GM13977 (cell line): ENCODE measurements at regions not wholly inside any gene's neighbourhood (a gene's known extent, or its start where the extent isn't known, plus 50 kb on each side); places are given as distances from the start of the nearest gene placed in this dataset.
"Not testable (repeated sequence)": the region's sequence is repeated elsewhere in the genome, so short reads cannot be mapped to it uniquely, and the experiment has no call there.

Experiments used
- DNase-seq: peaks from one replicate; pipeline ENCODE4 v3.0.0; 2012; ENCODE audit warnings: low spot score
- CTCF ChIP-seq: IDR thresholded peaks from 2 replicates; pipeline ENCODE4 v1.5.1; 2012; ENCODE audit warnings: mild to moderate bottlenecking, control low read depth; ENCODE audit not compliant: insufficient read depth; ENCODE audit errors: extremely low read depth, missing control alignments
- in situ Hi-C: fragments of 300-500 bp; cut with MboI; formaldehyde crosslinking; loops from one replicate; pipeline ENCODE4 v1.12.0; 2022; ENCODE audit warnings: low sequenced_read_pairs, low pct_unique_long_range_greater_than_20kb, mixed read lengths, inconsistent platforms; ENCODE audit not compliant: unreplicated experiment

- DNase-seq = no peak
- no peak for TF ChIP-seq CTCF
- in situ Hi-C loops = loop anchor here (10.0 kb wide), 1 partner anchor 638 kb away; no protein-coding TSS in a partner anchor
Observed at GRCh38 chr3:82132210-82133069, 371.0 kb upstream of the GBE1 start.

GRCh38 chr3:82130046-82130445 lies 368.6 kb upstream of the GBE1 start:
- DNase-seq = no peak
- in situ Hi-C loops = loop anchor here (10.0 kb wide), 1 partner anchor 635 kb away; no protein-coding TSS in a partner anchor
- TF ChIP-seq CTCF = no peak

GRCh38 chr3:82129221-82129801 lies 367.9 kb upstream of the GBE1 start:
- no peak for DNase-seq
- in situ Hi-C loops = no loop called here
- no peak for TF ChIP-seq CTCF

GRCh38 chr3:82128271-82128670 lies 366.8 kb upstream of the GBE1 start:
- DNase-seq = no peak
- in situ Hi-C loops = no loop called here
- TF ChIP-seq CTCF = no peak

- in situ Hi-C loops = no loop called here
- no peak for DNase-seq
- TF ChIP-seq CTCF = no peak
Observed at GRCh38 chr3:82122554-82123345, 361.3 kb upstream of the GBE1 start.

- no peak for TF ChIP-seq CTCF
- in situ Hi-C loops = no loop called here
Observed at GRCh38 chr3:82114589-82114988, 353.1 kb upstream of the GBE1 start.

GRCh38 chr3:82110721-82111120 lies 349.3 kb upstream of the GBE1 start:
- in situ Hi-C loops, DNase-seq: not testable (repeated sequence)

More at GRCh38 chr3:82114589-82114988, 353.1 kb upstream of the GBE1 start:
- no peak for DNase-seq
